ENCODE measurements at regions not wholly inside any gene's neighbourhood (a gene's known extent, or its start where the extent isn't known, plus 50 kb on each side); places are given as distances from the start of the nearest gene placed in this dataset.

GRCh38 chr1:36603461-36603860, 120.7 kb upstream of the CSF3R start:
- no peak for DNase-seq

GRCh38 chr1:36602184-36602583, 119.5 kb upstream of the CSF3R start:
- DNase-seq: no peak

GRCh38 chr1:36599828-36600227, 117.1 kb upstream of the CSF3R start:
- no peak for DNase-seq

GRCh38 chr1:36597514-36597913, 114.8 kb upstream of the CSF3R start:
- no peak for DNase-seq

GRCh38 chr1:36595921-36596320, 113.2 kb upstream of the CSF3R start:
- DNase-seq: no peak

- DNase-seq: no peak
Observed at GRCh38 chr1:36595349-36595748, 112.6 kb upstream of the CSF3R start.

GRCh38 chr1:36594023-36594422, 111.3 kb upstream of the CSF3R start:
- no peak for DNase-seq

GRCh38 chr1:36591278-36591677, 108.6 kb upstream of the CSF3R start:
- no peak for DNase-seq

GRCh38 chr1:36590771-36591170, 108.1 kb upstream of the CSF3R start:
- no peak for DNase-seq

GRCh38 chr1:36590264-36590663, 107.6 kb upstream of the CSF3R start:
- DNase-seq: no peak

GRCh38 chr1:36588972-36589371, 106.3 kb upstream of the CSF3R start:
- DNase-seq: no peak

- DNase-seq: no peak
Observed at GRCh38 chr1:36585569-36586548, 103.1 kb upstream of the CSF3R start.

GRCh38 chr1:36584874-36585453, 102.3 kb upstream of the CSF3R start:
- no peak for DNase-seq

GRCh38 chr1:36583980-36584782, 101.5 kb upstream of the CSF3R start:
- no peak for DNase-seq

- no peak for DNase-seq
Observed at GRCh38 chr1:36583080-36583479, 100.4 kb upstream of the CSF3R start.

- no peak for DNase-seq
Observed at GRCh38 chr1:36582066-36582755, 99.5 kb upstream of the CSF3R start.

- DNase-seq: no peak
Observed at GRCh38 chr1:36580524-36580923, 97.8 kb upstream of the CSF3R start.

- no peak for DNase-seq
Observed at GRCh38 chr1:36579039-36579438, 96.3 kb upstream of the CSF3R start.

GRCh38 chr1:36576551-36577110, 93.9 kb upstream of the CSF3R start:
- no peak for DNase-seq

- no peak for DNase-seq
Observed at GRCh38 chr1:36576118-36576517, 93.4 kb upstream of the CSF3R start.

- no peak for DNase-seq
Observed at GRCh38 chr1:36573445-36573844, 90.7 kb upstream of the CSF3R start.

- DNase-seq: no peak
Observed at GRCh38 chr1:36572906-36573305, 90.2 kb upstream of the CSF3R start.

Data from SHP77 treated with DMSO at 0.1 percent for 48 hours (cell line).